Keratinocyte (primary cell): ENCODE measurements at regions not wholly inside any gene's neighbourhood (a gene's known extent, or its start where the extent isn't known, plus 50 kb on each side); places are given as distances from the start of the nearest gene placed in this dataset.

Experiments
- EZH2 ChIP-seq: IDR thresholded peaks from one replicate; pipeline ENCODE4 v1.6.1; 2012; ENCODE audit warnings: inconsistent platforms, mild to moderate bottlenecking, low read length, moderate library complexity
- TF ChIP-seq, protein P1 (sequence below), 3 experiments: IDR thresholded peaks in 1 of 3; conservative IDR thresholded peaks in 1 of 3; optimal IDR thresholded peaks in 1 of 3; 2 replicates in 2 of 3; 3 replicates in 1 of 3; pipeline versions ENCODE3 to v1.5.1; 2011; ENCODE audit warnings: low read length in 3 of 3, mild to moderate bottlenecking in 3 of 3, moderate library complexity in 2 of 3, control low read depth in 1 of 3, inconsistent platforms in 1 of 3; ENCODE audit not compliant: insufficient read depth in 2 of 3; ENCODE audit errors: extremely low read depth in 1 of 3

DNA sequence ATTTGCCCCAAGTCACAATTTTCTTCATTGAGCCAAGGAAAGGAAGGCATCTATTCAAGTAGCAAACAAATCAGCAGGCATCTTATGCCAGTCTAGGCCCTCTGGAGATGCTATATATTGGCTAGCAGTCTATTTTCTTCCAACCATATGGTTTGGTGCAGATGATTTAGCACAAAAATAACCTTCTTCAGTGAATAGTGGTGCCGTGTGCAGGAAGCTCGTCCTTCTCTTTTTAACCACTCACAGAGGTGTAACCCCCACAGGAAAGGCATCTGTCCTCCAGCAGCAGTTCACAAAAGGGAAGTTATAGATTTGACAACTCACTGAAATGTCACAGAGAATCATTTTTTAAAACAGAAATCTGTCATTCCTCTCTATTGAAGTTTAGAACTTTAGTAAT, 445.7 kb upstream of the SYT1 start:
- TF ChIP-seq, protein P1, sequence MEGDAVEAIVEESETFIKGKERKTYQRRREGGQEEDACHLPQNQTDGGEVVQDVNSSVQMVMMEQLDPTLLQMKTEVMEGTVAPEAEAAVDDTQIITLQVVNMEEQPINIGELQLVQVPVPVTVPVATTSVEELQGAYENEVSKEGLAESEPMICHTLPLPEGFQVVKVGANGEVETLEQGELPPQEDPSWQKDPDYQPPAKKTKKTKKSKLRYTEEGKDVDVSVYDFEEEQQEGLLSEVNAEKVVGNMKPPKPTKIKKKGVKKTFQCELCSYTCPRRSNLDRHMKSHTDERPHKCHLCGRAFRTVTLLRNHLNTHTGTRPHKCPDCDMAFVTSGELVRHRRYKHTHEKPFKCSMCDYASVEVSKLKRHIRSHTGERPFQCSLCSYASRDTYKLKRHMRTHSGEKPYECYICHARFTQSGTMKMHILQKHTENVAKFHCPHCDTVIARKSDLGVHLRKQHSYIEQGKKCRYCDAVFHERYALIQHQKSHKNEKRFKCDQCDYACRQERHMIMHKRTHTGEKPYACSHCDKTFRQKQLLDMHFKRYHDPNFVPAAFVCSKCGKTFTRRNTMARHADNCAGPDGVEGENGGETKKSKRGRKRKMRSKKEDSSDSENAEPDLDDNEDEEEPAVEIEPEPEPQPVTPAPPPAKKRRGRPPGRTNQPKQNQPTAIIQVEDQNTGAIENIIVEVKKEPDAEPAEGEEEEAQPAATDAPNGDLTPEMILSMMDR (optimal IDR thresholded peaks at IDR 0.05 in 1 of 3, IDR thresholded peaks at IDR 0.05 in 1 of 3, conservative IDR thresholded peaks at IDR 0.05 in 1 of 3; ENCODE audit: extremely low read depth in 1 of 3, insufficient read depth in 2 of 3, low read length in 3 of 3), result no peak
- no peak for TF ChIP-seq EZH2
